Lung (tissue), 11 donors: ENCODE measurements at regions not wholly inside any gene's neighbourhood (a gene's known extent, or its start where the extent isn't known, plus 50 kb on each side); places are given as distances from the start of the nearest gene placed in this dataset.

Experiments used
- ATAC-seq: fragments of 200-7000 bp; cut with Tn5 transposase; one replicate; pipeline ENCODE4 v1.9.1; 2020; ENCODE audit warnings: moderate number of reproducible peaks; ENCODE audit not compliant: insufficient read depth, low FRiP score
- DNase-seq, 3 donors: peaks; one replicate each; pipeline ENCODE4 v3.0.0-alpha.2; 2013 to 2017
- H3K27ac ChIP-seq, 2 donors: one replicate each; pipeline ENCODE4 v1.5.1; 2013; ENCODE audit warnings: mild to moderate bottlenecking in 2 of 2, moderate library complexity in 2 of 2, control low read depth in 1 of 2, inconsistent platforms in 1 of 2, low read depth in 1 of 2, low read length in 1 of 2
- H3K27me3 ChIP-seq, 3 donors: one replicate each; pipeline ENCODE4 v1.5.1; 2013; ENCODE audit warnings: low read length in 2 of 3; ENCODE audit not compliant: control insufficient read depth in 3 of 3, insufficient read depth in 3 of 3
- H3K36me3 ChIP-seq, 4 donors: one replicate each; pipeline ENCODE4 v1.5.1; 2013; ENCODE audit warnings: low read length in 4 of 4, mild to moderate bottlenecking in 1 of 4, moderate library complexity in 1 of 4; ENCODE audit not compliant: control insufficient read depth in 4 of 4, insufficient read depth in 4 of 4
- H3K4me1 ChIP-seq, 5 donors: one replicate each; pipeline ENCODE4 v1.5.1; 2013; ENCODE audit warnings: low read length in 5 of 5, mild to moderate bottlenecking in 2 of 5, moderate library complexity in 1 of 5; ENCODE audit not compliant: control insufficient read depth in 5 of 5, insufficient read depth in 5 of 5
- H3K4me3 ChIP-seq: one replicate; pipeline ENCODE4 v1.5.1; 2013; ENCODE audit warnings: mild to moderate bottlenecking, control low read depth, moderate library complexity
- H3K9ac ChIP-seq, 2 donors: one replicate each; pipeline ENCODE4 v1.5.1; 2013; ENCODE audit warnings: low read length in 2 of 2, control low read depth in 1 of 2; ENCODE audit not compliant: insufficient read depth in 1 of 2
- H3K9me3 ChIP-seq, 4 donors: one replicate each; pipeline ENCODE4 v1.5.1; 2013; ENCODE audit warnings: low read length in 3 of 4, mild to moderate bottlenecking in 1 of 4, moderate library complexity in 1 of 4; ENCODE audit not compliant: control insufficient read depth in 4 of 4, insufficient read depth in 3 of 4
- CTCF ChIP-seq: IDR thresholded peaks from 2 replicates; pipeline ENCODE4 v1.5.1; 2012; ENCODE audit warnings: mild to moderate bottlenecking; ENCODE audit errors: control extremely low read depth, extremely low read depth
- WGBS, 2 donors: extraction: QIAGEN DNeasy Blood & Tissue Kit; methylation state at CpG; one replicate each; pipeline ENCODE4 v1.1.7; 2013; 5-methylcytosine and 5-hydroxymethylcytosine counted together
- donor health status: control.
- donor health status: control.
- donor health status: Bipolar disorder and iron deficiency.
- donor health status: healthy.
- donor health status: DM: yes; HTN: yes; CAD: no.

- H3K4me1 ChIP-seq, result no peaks in the 10 kb centered on the region
- no peak for TF ChIP-seq CTCF
- no peak overlapping the region for H3K4me3 ChIP-seq
- 79 to 88% methylated on average over 6 of the region's 6 CpGs for WGBS, 2 donors
- no peaks in the 10 kb centered on the region for H3K9me3 ChIP-seq
- H3K27ac ChIP-seq, result no peak overlapping the region
- H3K27me3 ChIP-seq, result peaks cover 0 to 21% (median 3%) of the 10 kb centered on the region in 3 donors
- H3K36me3 ChIP-seq, result no peaks in the 10 kb centered on the region
- DNase-seq, result no peak
- no peak for ATAC-seq
- H3K9ac ChIP-seq, result no peak overlapping the region
Measured at GRCh38 chrX:13404364-13404763, 84.5 kb upstream of the ATXN3L start.

- no peak for DNase-seq
- WGBS, 2 donors, result 79 to 85% methylated on average over 2 of the region's 2 CpGs
- no peak for TF ChIP-seq CTCF
- Histone ChIP-seq H3K9ac (no peak overlapping the region), H3K27ac (no peak overlapping the region), H3K27me3 (peaks cover 0 to 24% (median 9%) of the 10 kb centered on the region in 3 donors), H3K4me1 (peaks cover 0 to 3% (median 0%) of the 10 kb centered on the region in 5 donors), H3K9me3 (no peaks in the 10 kb centered on the region), H3K4me3 (no peak overlapping the region), H3K36me3 (no peaks in the 10 kb centered on the region)
- ATAC-seq, result no peak
Measured at GRCh38 chrX:13401724-13402123, 81.9 kb upstream of the ATXN3L start.

- no peaks in the 10 kb centered on the region for H3K36me3 ChIP-seq
- H3K4me3 ChIP-seq, result no peak overlapping the region
- H3K27ac ChIP-seq, result no peak overlapping the region
- peaks cover 0 to 3% (median 0%) of the 10 kb centered on the region in 5 donors for H3K4me1 ChIP-seq
- ATAC-seq, result no peak
- WGBS, 2 donors, result 85 to 86% methylated on average over 1 of the region's 1 CpG
- H3K27me3 ChIP-seq, result peaks cover 0 to 31% (median 9%) of the 10 kb centered on the region in 3 donors
- no peak for TF ChIP-seq CTCF
- DNase-seq, result no peak
- H3K9ac ChIP-seq, result no peak overlapping the region
- no peaks in the 10 kb centered on the region for H3K9me3 ChIP-seq
Measured at GRCh38 chrX:13398839-13399238, 79.0 kb upstream of the ATXN3L start.
